PC-3 (cell line): ENCODE measurements at regions not wholly inside any gene's neighbourhood (a gene's known extent, or its start where the extent isn't known, plus 50 kb on each side); places are given as distances from the start of the nearest gene placed in this dataset.

Experiments used
- CTCF ChIP-seq: fragments of 300-600 bp; sonication (generic); conservative IDR thresholded peaks from 2 replicates; pipeline ENCODE4 v1.5.1; 2017; ENCODE audit warnings: antibody characterized with exemption, low read depth, mild to moderate bottlenecking, low read length
- EZH2 ChIP-seq: fragments of 300-600 bp; sonication (generic); IDR thresholded peaks from one replicate; pipeline ENCODE4 v1.6.1; 2017; ENCODE audit warnings: antibody characterized with exemption, mild to moderate bottlenecking, low read length; ENCODE audit not compliant: unreplicated experiment

DNA sequence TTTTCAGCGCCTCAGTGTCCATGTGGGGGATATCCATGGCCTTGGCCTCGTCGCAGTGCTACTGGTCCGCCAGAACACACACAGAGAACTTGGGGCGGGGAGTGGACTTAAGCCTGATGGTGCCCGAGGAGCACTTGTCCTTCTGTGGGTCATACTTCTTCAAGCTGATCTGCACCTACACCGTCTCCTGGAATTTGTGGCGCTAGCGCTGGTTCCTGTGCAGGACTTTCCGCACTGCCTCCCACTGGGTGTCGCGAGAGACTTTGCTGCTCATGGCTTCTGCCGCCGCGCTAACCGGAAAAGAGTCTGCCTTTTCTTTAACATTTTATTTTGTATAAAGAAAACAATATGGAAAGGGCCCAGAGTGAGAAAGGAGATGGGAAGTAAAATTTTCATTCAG lies 266.9 kb downstream of the COX7C start:
- no peak for TF ChIP-seq CTCF
- no peak for TF ChIP-seq EZH2
